ENCODE measurements at regions not wholly inside any gene's neighbourhood (a gene's known extent, or its start where the extent isn't known, plus 50 kb on each side); places are given as distances from the start of the nearest gene placed in this dataset.
"Not testable (repeated sequence)": the region's sequence is repeated elsewhere in the genome, so short reads cannot be mapped to it uniquely, and the experiment has no call there.

GRCh38 chr3:187807086-187807862, 62.0 kb upstream of the BCL6 start:
- H3K4me3 Mint-ChIP-seq = no peak overlapping the region
- peaks cover 60% of the 10 kb centered on the region for H3K4me1 Mint-ChIP-seq

DNA sequence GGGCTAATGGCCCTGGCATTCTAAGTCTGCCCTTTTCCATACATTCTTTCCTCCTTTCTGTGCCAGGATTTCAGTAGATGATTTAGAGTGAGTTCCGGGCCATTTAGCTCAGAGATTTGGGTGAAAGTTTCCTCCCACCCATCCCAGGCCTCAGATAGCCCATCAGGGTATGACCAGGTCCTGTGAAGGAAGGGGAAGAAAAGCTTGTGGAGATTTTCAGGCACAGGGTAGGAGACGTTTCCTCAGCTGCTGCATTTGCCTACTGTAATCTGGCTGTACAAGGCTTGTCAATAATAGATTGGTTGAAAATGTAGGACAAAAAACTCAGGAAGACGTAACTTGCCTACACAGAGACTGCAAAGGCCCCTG, 63.2 kb upstream of the BCL6 start:
- Mint-ChIP-seq H3K4me3 (no peak overlapping the region), H3K27ac (no peak overlapping the region), H3K27me3 (no peaks in the 10 kb centered on the region), H3K9me3 (peaks cover 5% of the 10 kb centered on the region), H3K36me3 (ENCODE audit: low read depth) (peaks cover 17% of the 10 kb centered on the region), H3K4me1 (peaks cover 49% of the 10 kb centered on the region)
- ChIA-PET POLR2A (interaction anchor here (0.8 to 3.7 kb wide), 3 partner anchors 10 to 63 kb away, joined by 3 to 14 read pairs (median 9); partner anchors contain the start of gene BCL6), CTCF (no interaction called here)
- DNase-seq = no peak

More at GRCh38 chr3:187807086-187807862, 62.0 kb upstream of the BCL6 start:
- no peaks in the 10 kb centered on the region for H3K27me3 Mint-ChIP-seq
- ChIA-PET CTCF (interaction anchor here (0.9 kb wide), 1 partner anchor 9 kb away, joined by 3 read pairs; no protein-coding TSS in a partner anchor), POLR2A (interaction anchor here (0.9 to 3.7 kb wide), 3 partner anchors 9 to 61 kb away, joined by 3 to 14 read pairs (median 9); partner anchors contain the start of gene BCL6)
- DNase-seq = no peak
- peak overlapping the region; percentile 53 for H3K27ac Mint-ChIP-seq
- H3K9me3 Mint-ChIP-seq = peaks cover 7% of the 10 kb centered on the region
- peaks cover 21% of the 10 kb centered on the region for H3K36me3 Mint-ChIP-seq (ENCODE audit: low read depth)

- Mint-ChIP-seq H3K27ac (no peak overlapping the region), H3K27me3 (no peaks in the 10 kb centered on the region), H3K4me1 (peaks cover 40% of the 10 kb centered on the region), H3K4me3 (no peak overlapping the region), H3K36me3 (ENCODE audit: low read depth) (peaks cover 22% of the 10 kb centered on the region), H3K9me3 (peaks cover 8% of the 10 kb centered on the region)
- ChIA-PET CTCF (no interaction called here), POLR2A (interaction anchor here (1.3 kb wide), 1 partner anchor 64 kb away, joined by 4 read pairs; the partner anchor contains the start of gene BCL6)
- no peak for DNase-seq
These were observed 64.3 kb upstream of the BCL6 start for GRCh38 chr3:187809612-187809991.

DNA sequence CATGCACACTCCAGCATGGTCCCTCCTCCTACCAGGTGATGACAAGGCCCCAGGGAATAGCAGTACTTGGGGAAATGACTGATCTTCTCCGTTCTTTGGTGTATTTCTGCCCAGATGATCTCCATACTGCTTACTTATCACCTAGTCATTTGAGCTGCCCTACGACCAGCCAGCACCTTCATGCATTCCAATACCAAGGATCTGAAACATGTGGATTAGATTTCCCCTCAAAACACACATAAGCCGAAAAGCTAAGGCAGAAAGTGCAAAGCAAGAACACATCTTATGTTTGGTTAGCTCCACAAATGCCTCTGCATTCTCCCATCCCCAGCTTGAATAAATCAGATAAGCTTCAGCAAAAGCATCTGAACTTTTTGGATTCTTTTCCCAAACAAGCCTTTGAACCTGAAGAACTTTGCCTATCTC, 64.8 kb upstream of the BCL6 start:
- H3K27ac Mint-ChIP-seq = no peak overlapping the region

DNA sequence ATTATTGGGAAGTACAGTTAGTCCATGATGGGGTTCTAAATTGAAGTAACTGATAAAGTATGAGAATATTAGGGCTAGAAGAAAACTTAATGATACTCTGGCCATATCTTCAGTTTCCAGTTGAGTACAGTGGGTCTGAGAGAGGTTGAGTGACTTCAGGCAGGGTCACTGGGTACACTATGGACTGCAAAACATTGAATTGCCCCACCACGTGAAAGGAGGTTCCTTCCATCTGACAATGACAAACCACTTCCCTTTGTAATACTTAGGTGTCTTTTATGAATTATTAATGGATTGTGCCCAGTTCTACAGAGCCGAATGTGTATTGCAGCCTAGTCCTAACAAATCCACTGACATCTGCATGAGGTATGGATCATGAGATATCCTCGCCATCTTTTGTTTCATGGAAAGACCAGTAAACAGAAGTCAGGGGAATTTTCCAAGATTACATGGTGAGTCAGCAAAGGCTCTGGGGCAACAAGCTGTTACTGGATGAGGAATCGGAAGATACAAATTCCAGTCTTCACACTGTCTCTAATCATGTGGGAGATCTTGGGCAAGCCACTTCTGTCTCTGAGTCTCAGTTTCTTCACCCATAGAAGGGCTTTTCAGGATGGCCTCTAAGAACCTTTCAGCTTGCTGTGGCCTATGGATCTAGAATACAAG, 66.5 kb upstream of the BCL6 start:
- no peaks in the 10 kb centered on the region for H3K27me3 Mint-ChIP-seq
- H3K4me1 Mint-ChIP-seq = peaks cover 19% of the 10 kb centered on the region
- DNase-seq = no peak
- H3K36me3 Mint-ChIP-seq (ENCODE audit: low read depth) = peaks cover 7% of the 10 kb centered on the region
- no peak overlapping the region for H3K27ac Mint-ChIP-seq
- CTCF ChIA-PET = no interaction called here
- H3K9me3 Mint-ChIP-seq = peaks cover 7% of the 10 kb centered on the region
- no peak overlapping the region for H3K4me3 Mint-ChIP-seq
- POLR2A ChIA-PET = interaction anchor here (0.5 kb wide), 1 partner anchor 693 kb away, joined by 4 read pairs; no protein-coding TSS in a partner anchor

More for the DNA sequence above, 64.8 kb upstream of the BCL6 start:
- ChIA-PET POLR2A (interaction anchor here (1.3 kb wide), 1 partner anchor 64 kb away, joined by 4 read pairs; the partner anchor contains the start of gene BCL6), CTCF (no interaction called here)
- H3K4me1 Mint-ChIP-seq = peaks cover 36% of the 10 kb centered on the region
- peaks cover 18% of the 10 kb centered on the region for H3K36me3 Mint-ChIP-seq (ENCODE audit: low read depth)
- no peak for DNase-seq
- peaks cover 8% of the 10 kb centered on the region for H3K9me3 Mint-ChIP-seq
- no peak overlapping the region for H3K4me3 Mint-ChIP-seq
- H3K27me3 Mint-ChIP-seq = no peaks in the 10 kb centered on the region

GRCh38 chr3:187812496-187812895, 67.2 kb upstream of the BCL6 start:
- H3K4me1 Mint-ChIP-seq = peaks cover 11% of the 10 kb centered on the region
- peaks cover 7% of the 10 kb centered on the region for H3K36me3 Mint-ChIP-seq (ENCODE audit: low read depth)
- DNase-seq = no peak
- H3K9me3 Mint-ChIP-seq = peaks cover 12% of the 10 kb centered on the region
- H3K27me3 Mint-ChIP-seq = no peaks in the 10 kb centered on the region
- no peak overlapping the region for H3K4me3 Mint-ChIP-seq
- ChIA-PET CTCF (no interaction called here), POLR2A (no interaction called here)
- no peak overlapping the region for H3K27ac Mint-ChIP-seq

- CTCF ChIA-PET = interaction anchor here (1.1 kb wide), 1 partner anchor 73 kb away, joined by 3 read pairs; no protein-coding TSS in a partner anchor
- peaks cover 13% of the 10 kb centered on the region for H3K9me3 Mint-ChIP-seq
These were observed 67.9 kb upstream of the BCL6 start for GRCh38 chr3:187813198-187813597.

DNA sequence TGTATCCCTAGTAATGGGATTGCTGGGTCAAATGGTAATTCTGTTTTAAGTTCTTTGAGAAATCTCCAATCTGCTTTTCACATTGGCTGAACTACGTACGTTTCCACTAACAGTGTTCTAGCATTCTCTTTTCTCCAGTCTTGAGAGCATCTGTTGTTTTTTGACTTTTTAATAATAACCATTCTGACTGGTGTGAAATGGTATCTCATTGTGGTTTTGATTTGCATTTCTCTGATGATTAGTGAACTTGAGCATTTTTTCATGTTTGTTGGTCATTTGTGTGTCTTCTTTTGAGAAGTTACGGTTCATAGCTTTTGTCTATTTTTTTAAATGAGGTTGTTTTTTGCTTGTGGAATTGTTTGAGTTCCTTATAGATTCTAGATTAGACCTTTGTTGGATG, 72.5 kb upstream of the BCL6 start:
- H3K4me3 Mint-ChIP-seq, CTCF ChIA-PET, H3K27me3 Mint-ChIP-seq, DNase-seq, H3K27ac Mint-ChIP-seq: not testable (repeated sequence)
- POLR2A ChIA-PET = interaction anchor here (1.0 kb wide), 1 partner anchor 16 kb away, joined by 3 read pairs; no protein-coding TSS in a partner anchor
- Mint-ChIP-seq H3K36me3 (ENCODE audit: low read depth) (peaks cover 18% of the 10 kb centered on the region), H3K4me1 (peaks cover 15% of the 10 kb centered on the region), H3K9me3 (peaks cover 15% of the 10 kb centered on the region)

More at GRCh38 chr3:187813198-187813597, 67.9 kb upstream of the BCL6 start:
- DNase-seq = no peak
- no peak overlapping the region for H3K27ac Mint-ChIP-seq
- H3K4me1 Mint-ChIP-seq = peaks cover 11% of the 10 kb centered on the region
- peaks cover 7% of the 10 kb centered on the region for H3K36me3 Mint-ChIP-seq (ENCODE audit: low read depth)
- H3K4me3 Mint-ChIP-seq = no peak overlapping the region
- POLR2A ChIA-PET = no interaction called here
- H3K27me3 Mint-ChIP-seq = no peaks in the 10 kb centered on the region

DNA sequence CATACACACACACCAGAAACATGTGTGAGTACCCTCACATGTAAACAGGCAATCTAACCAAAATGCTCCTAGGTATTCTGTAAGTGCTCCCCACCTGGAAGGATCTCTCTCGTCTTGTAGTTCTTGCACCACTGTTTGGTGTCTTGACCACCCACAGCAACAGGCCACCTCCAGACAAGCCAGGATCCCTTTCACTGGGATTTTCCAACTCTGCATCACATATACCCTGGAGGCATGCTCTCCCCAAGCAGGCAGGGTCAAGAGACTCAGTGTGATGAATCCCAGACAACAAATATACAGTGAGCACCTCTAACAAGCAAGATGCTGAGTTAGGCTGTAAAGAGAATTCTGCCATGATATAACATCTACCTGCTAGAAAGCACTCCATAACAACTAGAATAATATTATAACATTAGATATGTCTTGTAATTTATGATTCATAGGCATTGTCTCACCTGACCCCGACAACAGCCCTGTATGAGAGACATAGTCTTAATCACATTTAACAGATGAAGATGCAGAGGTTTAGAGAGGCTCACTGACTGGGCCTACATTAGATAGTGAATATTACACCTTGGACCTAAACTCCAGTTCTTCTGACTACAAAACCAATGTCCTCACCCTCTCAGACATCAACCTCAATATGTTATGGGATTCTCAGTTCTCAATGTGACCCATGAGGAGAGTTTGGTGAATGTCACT, 76.5 kb upstream of the BCL6 start:
- Mint-ChIP-seq H3K9me3 (peaks cover 14% of the 10 kb centered on the region), H3K27ac (peak overlapping the region; percentile 79), H3K4me1 (peaks cover 23% of the 10 kb centered on the region), H3K4me3 (no peak overlapping the region), H3K27me3 (no peaks in the 10 kb centered on the region), H3K36me3 (ENCODE audit: low read depth) (peaks cover 15% of the 10 kb centered on the region)
- POLR2A ChIA-PET = no interaction called here
- DNase-seq = no peak
- CTCF ChIA-PET = no interaction called here

- DNase-seq = peak; percentile 48
- Mint-ChIP-seq H3K27me3 (no peaks in the 10 kb centered on the region), H3K4me3 (no peak overlapping the region), H3K9me3 (peaks cover 11% of the 10 kb centered on the region), H3K36me3 (ENCODE audit: low read depth) (peaks cover 15% of the 10 kb centered on the region), H3K27ac (peak overlapping the region; percentile 79), H3K4me1 (peaks cover 23% of the 10 kb centered on the region)
- ChIA-PET CTCF (interaction anchor here (0.9 to 1.4 kb wide), 2 partner anchors 16 to 77 kb away, joined by 3 to 4 read pairs; partner anchors contain the start of gene BCL6), POLR2A (no interaction called here)
These were observed 77.1 kb upstream of the BCL6 start for GRCh38 chr3:187822402-187822801.

- no peak overlapping the region for H3K4me3 Mint-ChIP-seq
- no peaks in the 10 kb centered on the region for H3K27me3 Mint-ChIP-seq
- H3K36me3 Mint-ChIP-seq (ENCODE audit: low read depth) = peaks cover 15% of the 10 kb centered on the region
- H3K9me3 Mint-ChIP-seq = peaks cover 8% of the 10 kb centered on the region
- CTCF ChIA-PET = interaction anchor here (1.4 kb wide), 1 partner anchor 14 kb away, joined by 3 read pairs; no protein-coding TSS in a partner anchor
- peaks cover 28% of the 10 kb centered on the region for H3K4me1 Mint-ChIP-seq
- H3K27ac Mint-ChIP-seq = no peak overlapping the region
- POLR2A ChIA-PET = no interaction called here
- DNase-seq = no peak
These were observed 78.5 kb upstream of the BCL6 start for GRCh38 chr3:187823746-187824145.

GRCh38 chr3:187827723-187828122, 82.5 kb upstream of the BCL6 start:
- CTCF ChIA-PET = interaction anchor here (1.4 kb wide), 1 partner anchor 88 kb away, joined by 3 read pairs; no protein-coding TSS in a partner anchor
- peaks cover 8% of the 10 kb centered on the region for H3K36me3 Mint-ChIP-seq (ENCODE audit: low read depth)
- no peak for DNase-seq

More at GRCh38 chr3:187827723-187828122, 82.5 kb upstream of the BCL6 start:
- no peaks in the 10 kb centered on the region for H3K27me3 Mint-ChIP-seq
- POLR2A ChIA-PET = interaction anchor here (0.9 kb wide), 1 partner anchor 80 kb away, joined by 4 read pairs; no protein-coding TSS in a partner anchor
- no peak overlapping the region for H3K27ac Mint-ChIP-seq
- H3K4me1 Mint-ChIP-seq = peaks cover 32% of the 10 kb centered on the region
- H3K4me3 Mint-ChIP-seq = no peak overlapping the region
- peaks cover 6% of the 10 kb centered on the region for H3K9me3 Mint-ChIP-seq
